ENCODE measurements at regions not wholly inside any gene's neighbourhood (a gene's known extent, or its start where the extent isn't known, plus 50 kb on each side); places are given as distances from the start of the nearest gene placed in this dataset.

GRCh38 chr14:29348504-29348903 lies 579.1 kb downstream of the PRKD1 start:
- Mint-ChIP-seq H3K27ac (no peak overlapping the region), H3K9me3 (peaks cover 13% of the 10 kb centered on the region), H3K27me3 (no peaks in the 10 kb centered on the region), H3K4me1 (ENCODE audit: low read depth) (no peaks in the 10 kb centered on the region), H3K4me3 (no peak overlapping the region), H3K36me3 (ENCODE audit: low read depth) (no peaks in the 10 kb centered on the region)
- no peaks in the 10 kb centered on the region for H3K4me1 ChIP-seq (ENCODE audit: insufficient read depth, low read length)
- no peaks in the 10 kb centered on the region for H3K9me3 ChIP-seq (ENCODE audit: control insufficient read depth in 1 of 2, insufficient read depth in 1 of 2, low read length in 2 of 2)
- DNase-seq (no peak), ATAC-seq (ENCODE audit: poor library complexity) (no peak)
- H3K27ac ChIP-seq (ENCODE audit: low read depth in 1 of 2, low read length in 2 of 2), result no peak overlapping the region
- TF ChIP-seq, protein P1, sequence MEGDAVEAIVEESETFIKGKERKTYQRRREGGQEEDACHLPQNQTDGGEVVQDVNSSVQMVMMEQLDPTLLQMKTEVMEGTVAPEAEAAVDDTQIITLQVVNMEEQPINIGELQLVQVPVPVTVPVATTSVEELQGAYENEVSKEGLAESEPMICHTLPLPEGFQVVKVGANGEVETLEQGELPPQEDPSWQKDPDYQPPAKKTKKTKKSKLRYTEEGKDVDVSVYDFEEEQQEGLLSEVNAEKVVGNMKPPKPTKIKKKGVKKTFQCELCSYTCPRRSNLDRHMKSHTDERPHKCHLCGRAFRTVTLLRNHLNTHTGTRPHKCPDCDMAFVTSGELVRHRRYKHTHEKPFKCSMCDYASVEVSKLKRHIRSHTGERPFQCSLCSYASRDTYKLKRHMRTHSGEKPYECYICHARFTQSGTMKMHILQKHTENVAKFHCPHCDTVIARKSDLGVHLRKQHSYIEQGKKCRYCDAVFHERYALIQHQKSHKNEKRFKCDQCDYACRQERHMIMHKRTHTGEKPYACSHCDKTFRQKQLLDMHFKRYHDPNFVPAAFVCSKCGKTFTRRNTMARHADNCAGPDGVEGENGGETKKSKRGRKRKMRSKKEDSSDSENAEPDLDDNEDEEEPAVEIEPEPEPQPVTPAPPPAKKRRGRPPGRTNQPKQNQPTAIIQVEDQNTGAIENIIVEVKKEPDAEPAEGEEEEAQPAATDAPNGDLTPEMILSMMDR (IDR thresholded peaks at IDR 0.05), result no peak
- intact Hi-C loops (cut with DNase I, micrococcal nuclease), result no loop called here
- POLR2A ChIA-PET, result no interaction called here
- H3K4me3 ChIP-seq (ENCODE audit: low read length), result no peak overlapping the region
- no peaks in the 10 kb centered on the region for H3K27me3 ChIP-seq (ENCODE audit: control insufficient read depth in 1 of 2, insufficient read depth in 2 of 2, low read length in 2 of 2)
- CTCF ChIA-PET, result no interaction called here
- no peaks in the 10 kb centered on the region for H3K36me3 ChIP-seq (ENCODE audit: insufficient read depth, low read length)

GRCh38 chr14:29350496-29350895 lies 577.2 kb downstream of the PRKD1 start:
- no peak for DNase-seq
- Histone ChIP-seq H3K4me3 (ENCODE audit: low read length) (no peak overlapping the region), H3K4me1 (ENCODE audit: insufficient read depth, low read length) (no peaks in the 10 kb centered on the region), H3K27ac (ENCODE audit: low read depth in 1 of 2, low read length in 2 of 2) (no peak overlapping the region), H3K27me3 (ENCODE audit: control insufficient read depth in 1 of 2, insufficient read depth in 2 of 2, low read length in 2 of 2) (no peaks in the 10 kb centered on the region), H3K9me3 (ENCODE audit: control insufficient read depth in 1 of 2, insufficient read depth in 1 of 2, low read length in 2 of 2) (no peaks in the 10 kb centered on the region), H3K36me3 (ENCODE audit: insufficient read depth, low read length) (no peaks in the 10 kb centered on the region)
- intact Hi-C loops (cut with DNase I, micrococcal nuclease), result no loop called here
- H3K27ac Mint-ChIP-seq, result no peak overlapping the region
- no peak overlapping the region for H3K4me3 Mint-ChIP-seq
- TF ChIP-seq, protein P1 (IDR thresholded peaks at IDR 0.05), result no peak
- ATAC-seq (ENCODE audit: poor library complexity), result no peak
- POLR2A ChIA-PET, result no interaction called here
- CTCF ChIA-PET, result no interaction called here
- peaks cover 10% of the 10 kb centered on the region for H3K9me3 Mint-ChIP-seq
- no peaks in the 10 kb centered on the region for H3K27me3 Mint-ChIP-seq
- H3K36me3 Mint-ChIP-seq (ENCODE audit: low read depth), result no peaks in the 10 kb centered on the region
- H3K4me1 Mint-ChIP-seq (ENCODE audit: low read depth), result no peaks in the 10 kb centered on the region

DNA sequence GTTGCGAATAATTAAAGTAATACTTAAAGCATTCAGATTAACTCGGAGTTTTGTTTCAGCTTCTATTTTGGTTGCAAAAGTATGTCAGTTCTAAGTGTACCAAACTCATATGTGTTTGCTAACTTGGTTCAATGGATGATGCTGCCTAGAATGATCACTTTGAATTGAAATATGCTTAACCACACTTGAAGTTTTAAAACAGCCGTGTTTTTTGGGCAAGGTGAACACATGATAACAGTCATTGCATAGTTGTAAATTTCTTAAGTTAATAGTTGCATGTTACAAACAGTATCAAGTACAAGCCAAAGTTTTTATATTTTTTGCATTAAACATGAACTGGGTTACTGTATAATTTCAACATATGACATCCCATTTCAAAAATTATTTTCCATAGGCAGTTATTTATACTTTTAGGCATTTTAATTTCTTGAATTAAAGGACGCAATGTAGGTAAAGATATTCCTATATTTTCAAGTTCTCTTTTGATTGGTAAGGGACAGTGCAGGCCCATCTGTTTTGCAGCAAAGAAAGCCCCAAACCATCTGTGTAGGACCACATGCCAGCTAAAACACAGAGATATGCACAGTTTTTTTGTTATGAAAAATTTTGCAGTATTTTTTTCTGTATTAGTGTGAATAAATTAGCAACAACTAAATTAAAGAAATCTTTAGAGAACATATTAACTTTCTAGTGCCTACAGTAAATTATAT lies 575.5 kb downstream of the PRKD1 start:
- Histone ChIP-seq H3K4me1 (ENCODE audit: insufficient read depth, low read length) (no peaks in the 10 kb centered on the region), H3K9me3 (ENCODE audit: control insufficient read depth in 1 of 2, insufficient read depth in 1 of 2, low read length in 2 of 2) (no peaks in the 10 kb centered on the region), H3K4me3 (ENCODE audit: low read length) (no peak overlapping the region), H3K36me3 (ENCODE audit: insufficient read depth, low read length) (no peaks in the 10 kb centered on the region), H3K27me3 (ENCODE audit: control insufficient read depth in 1 of 2, insufficient read depth in 2 of 2, low read length in 2 of 2) (no peaks in the 10 kb centered on the region), H3K27ac (ENCODE audit: low read depth in 1 of 2, low read length in 2 of 2) (no peak overlapping the region)
- Mint-ChIP-seq H3K4me3 (no peak overlapping the region), H3K27me3 (no peaks in the 10 kb centered on the region), H3K4me1 (ENCODE audit: low read depth) (no peaks in the 10 kb centered on the region), H3K36me3 (ENCODE audit: low read depth) (no peaks in the 10 kb centered on the region), H3K9me3 (peaks cover 8% of the 10 kb centered on the region), H3K27ac (no peak overlapping the region)
- ATAC-seq (ENCODE audit: poor library complexity) (no peak), DNase-seq (no peak)
- TF ChIP-seq, protein P1 (IDR thresholded peaks at IDR 0.05), result no peak
- intact Hi-C loops (cut with DNase I, micrococcal nuclease), result no loop called here
- POLR2A ChIA-PET, result no interaction called here
- CTCF ChIA-PET, result no interaction called here
